Glutamatergic neuron (in vitro differentiated cells): ENCODE measurements at regions not wholly inside any gene's neighbourhood (a gene's known extent, or its start where the extent isn't known, plus 50 kb on each side); places are given as distances from the start of the nearest gene placed in this dataset.

Source experiments
- DNase-seq: peaks from one replicate; pipeline ENCODE4 v3.0.0; 2022
- H3K27ac Mint-ChIP-seq: one replicate; pipeline ENCODE4 v1.8.0; 2020; ENCODE audit warnings: mild to moderate bottlenecking, mixed read lengths, inconsistent platforms; ENCODE audit not compliant: unreplicated experiment
- H3K27me3 Mint-ChIP-seq: one replicate; pipeline ENCODE4 v1.8.0; 2020; ENCODE audit warnings: mild to moderate bottlenecking, moderate library complexity, mixed read lengths, inconsistent platforms; ENCODE audit not compliant: unreplicated experiment
- H3K36me3 Mint-ChIP-seq: one replicate; pipeline ENCODE4 v1.8.0; 2020; ENCODE audit warnings: mild to moderate bottlenecking, mixed read lengths, inconsistent platforms; ENCODE audit not compliant: unreplicated experiment
- H3K4me1 Mint-ChIP-seq: one replicate; pipeline ENCODE4 v1.8.0; 2020; ENCODE audit warnings: mild to moderate bottlenecking, low read depth, mixed read lengths, inconsistent platforms; ENCODE audit not compliant: unreplicated experiment
- H3K4me3 Mint-ChIP-seq: one replicate; pipeline ENCODE4 v1.8.0; 2020; ENCODE audit warnings: mild to moderate bottlenecking, mixed read lengths, inconsistent platforms; ENCODE audit not compliant: unreplicated experiment
- H3K9me3 Mint-ChIP-seq: one replicate; pipeline ENCODE4 v1.8.0; 2020; ENCODE audit warnings: mild to moderate bottlenecking, moderate library complexity, mixed read lengths, inconsistent platforms; ENCODE audit not compliant: unreplicated experiment
- TF ChIP-seq, protein P1 (sequence below): fragments of 200-600 bp; sonication (generic); IDR thresholded peaks from one replicate; pipeline ENCODE4 v1.5.0; 2021; ENCODE audit not compliant: partially characterized antibody, unreplicated experiment

DNA sequence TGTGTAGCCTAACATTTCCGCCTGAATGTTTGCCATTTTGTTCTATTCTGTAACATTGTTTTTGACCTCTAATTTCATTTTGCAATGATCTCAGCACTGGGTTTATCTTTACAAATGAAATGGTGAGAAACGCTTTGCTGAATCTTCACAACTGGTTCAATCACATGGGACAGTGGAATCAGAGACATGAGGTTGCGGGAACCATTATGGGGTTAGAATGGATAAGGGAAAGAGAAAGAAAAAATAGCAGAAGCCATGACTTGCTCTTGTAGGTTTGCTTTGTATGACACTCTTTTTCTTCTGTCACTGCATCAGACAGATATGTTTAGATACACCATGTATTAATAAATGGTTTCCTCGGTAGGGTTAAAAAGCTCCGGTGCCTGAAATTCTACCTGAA is 114.3 kb upstream of the PELI1 start:
- Mint-ChIP-seq H3K27me3 (peaks cover 3% of the 10 kb centered on the region), H3K4me3 (no peak overlapping the region), H3K27ac (no peak overlapping the region), H3K4me1 (peaks cover 9% of the 10 kb centered on the region), H3K36me3 (no peaks in the 10 kb centered on the region), H3K9me3 (no peaks in the 10 kb centered on the region)
- TF ChIP-seq, protein P1, sequence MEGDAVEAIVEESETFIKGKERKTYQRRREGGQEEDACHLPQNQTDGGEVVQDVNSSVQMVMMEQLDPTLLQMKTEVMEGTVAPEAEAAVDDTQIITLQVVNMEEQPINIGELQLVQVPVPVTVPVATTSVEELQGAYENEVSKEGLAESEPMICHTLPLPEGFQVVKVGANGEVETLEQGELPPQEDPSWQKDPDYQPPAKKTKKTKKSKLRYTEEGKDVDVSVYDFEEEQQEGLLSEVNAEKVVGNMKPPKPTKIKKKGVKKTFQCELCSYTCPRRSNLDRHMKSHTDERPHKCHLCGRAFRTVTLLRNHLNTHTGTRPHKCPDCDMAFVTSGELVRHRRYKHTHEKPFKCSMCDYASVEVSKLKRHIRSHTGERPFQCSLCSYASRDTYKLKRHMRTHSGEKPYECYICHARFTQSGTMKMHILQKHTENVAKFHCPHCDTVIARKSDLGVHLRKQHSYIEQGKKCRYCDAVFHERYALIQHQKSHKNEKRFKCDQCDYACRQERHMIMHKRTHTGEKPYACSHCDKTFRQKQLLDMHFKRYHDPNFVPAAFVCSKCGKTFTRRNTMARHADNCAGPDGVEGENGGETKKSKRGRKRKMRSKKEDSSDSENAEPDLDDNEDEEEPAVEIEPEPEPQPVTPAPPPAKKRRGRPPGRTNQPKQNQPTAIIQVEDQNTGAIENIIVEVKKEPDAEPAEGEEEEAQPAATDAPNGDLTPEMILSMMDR = no peak
- no peak for DNase-seq

DNA sequence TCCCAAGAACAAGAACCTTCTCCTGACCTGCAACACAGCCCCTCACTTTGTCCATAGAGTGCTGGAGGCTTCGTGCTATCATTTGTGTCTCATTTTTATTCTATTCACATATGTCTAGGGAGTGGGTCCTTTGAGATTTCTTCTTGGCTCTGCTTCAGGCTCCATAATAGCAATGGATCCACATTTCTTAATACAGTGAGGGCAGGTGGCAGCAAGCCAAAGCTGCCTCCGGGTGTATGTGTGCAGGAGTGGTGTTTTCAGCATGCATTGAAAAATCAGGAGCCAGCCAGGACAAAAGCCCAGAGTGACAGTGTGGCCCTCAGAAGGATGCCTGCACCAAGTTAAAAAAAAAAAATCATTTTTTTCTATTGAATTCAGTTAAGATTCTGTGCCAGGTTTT is 115.1 kb upstream of the PELI1 start:
- TF ChIP-seq, protein P1 = no peak
- Mint-ChIP-seq H3K27ac (no peak overlapping the region), H3K36me3 (no peaks in the 10 kb centered on the region), H3K9me3 (no peaks in the 10 kb centered on the region), H3K27me3 (peaks cover 1% of the 10 kb centered on the region), H3K4me3 (no peak overlapping the region), H3K4me1 (peaks cover 9% of the 10 kb centered on the region)
- no peak for DNase-seq

DNA sequence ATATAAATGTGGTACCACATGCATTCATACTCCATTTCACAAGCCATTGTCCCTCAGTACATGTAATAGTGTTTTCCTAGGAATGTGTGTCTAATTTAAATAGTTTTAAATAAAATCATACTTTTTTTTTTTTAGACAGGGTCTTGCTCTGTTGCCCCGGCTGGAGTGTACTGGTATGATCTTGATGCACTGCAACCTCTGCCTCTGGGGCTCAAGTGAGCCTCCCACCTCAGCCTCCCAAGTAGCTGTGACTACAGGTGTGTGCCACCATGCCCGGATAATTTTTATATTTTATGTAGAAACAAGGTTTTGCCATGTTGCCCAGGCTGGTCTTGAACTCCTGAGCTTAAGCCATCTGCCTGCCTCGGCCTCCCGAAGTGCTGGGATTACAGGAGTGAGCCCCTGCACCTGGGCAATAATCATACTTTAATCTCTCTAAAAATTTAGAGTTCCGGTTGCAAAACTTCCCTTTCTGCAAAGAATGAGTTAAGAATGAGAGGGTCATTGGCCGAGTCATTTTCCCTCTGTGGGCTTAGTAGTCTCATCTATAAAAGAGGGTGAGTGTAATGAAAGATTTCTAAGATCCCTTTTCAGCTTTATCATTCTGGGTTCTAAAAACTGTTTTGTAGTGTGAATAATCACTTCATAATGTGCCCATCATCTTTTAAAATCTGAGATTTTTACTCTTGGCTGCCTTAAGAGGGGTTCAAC is 116.0 kb upstream of the PELI1 start:
- Mint-ChIP-seq H3K4me3 (no peak overlapping the region), H3K4me1 (peaks cover 9% of the 10 kb centered on the region)

DNA sequence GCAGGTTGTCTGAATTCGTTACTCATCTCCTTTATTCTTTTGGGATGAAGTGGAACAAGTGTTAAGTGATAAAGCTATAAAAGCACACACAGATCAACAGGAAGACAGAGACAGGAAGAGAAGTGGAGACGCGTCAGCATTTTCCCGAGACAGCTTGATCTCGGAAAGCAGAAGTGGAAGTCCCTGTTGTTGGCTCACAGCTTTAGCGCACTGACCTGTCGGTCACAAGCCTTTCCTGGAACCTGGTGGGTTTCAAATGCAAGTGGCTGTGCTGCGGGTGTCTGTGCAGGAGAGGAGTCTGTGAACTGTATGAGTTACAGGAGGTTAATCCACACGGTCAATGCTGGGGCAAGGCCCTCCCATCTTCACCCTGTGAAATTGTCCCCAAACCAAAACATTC is 116.6 kb upstream of the PELI1 start:
- Mint-ChIP-seq H3K27me3 (peaks cover 3% of the 10 kb centered on the region), H3K4me1 (peaks cover 9% of the 10 kb centered on the region), H3K4me3 (no peak overlapping the region), H3K27ac (no peak overlapping the region), H3K36me3 (no peaks in the 10 kb centered on the region), H3K9me3 (no peaks in the 10 kb centered on the region)
- no peak for DNase-seq
- TF ChIP-seq, protein P1 = no peak

More for the DNA sequence above, 116.0 kb upstream of the PELI1 start:
- DNase-seq = no peak
- Mint-ChIP-seq H3K27me3 (peaks cover 1% of the 10 kb centered on the region), H3K27ac (no peak overlapping the region), H3K36me3 (no peaks in the 10 kb centered on the region), H3K9me3 (no peaks in the 10 kb centered on the region)
- TF ChIP-seq, protein P1 = no peak

DNA sequence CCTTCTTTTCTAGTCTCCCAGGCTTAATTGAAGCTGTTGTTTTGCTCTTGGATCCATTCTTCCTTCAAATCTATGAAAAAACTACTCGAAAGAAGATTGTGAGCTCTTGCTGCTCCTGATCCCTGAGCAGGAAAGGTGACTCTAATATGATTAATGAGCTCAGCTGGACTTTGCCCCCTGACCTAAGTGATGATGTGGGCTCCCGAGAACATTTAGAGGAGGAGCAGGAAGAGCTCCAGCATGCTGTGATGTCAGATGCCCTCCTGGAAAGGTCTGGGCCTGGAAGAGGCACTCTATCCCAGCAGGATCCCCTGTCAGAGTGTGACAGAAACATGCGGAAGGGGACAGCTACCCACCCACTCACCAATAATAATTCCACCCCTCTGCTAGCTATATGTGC is 117.9 kb upstream of the PELI1 start:
- Mint-ChIP-seq H3K27me3 (peaks cover 3% of the 10 kb centered on the region), H3K27ac (no peak overlapping the region), H3K4me1 (peaks cover 9% of the 10 kb centered on the region), H3K36me3 (no peaks in the 10 kb centered on the region), H3K4me3 (no peak overlapping the region), H3K9me3 (no peaks in the 10 kb centered on the region)
- TF ChIP-seq, protein P1 = no peak
- DNase-seq = no peak
